ENCODE measurements at regions not wholly inside any gene's neighbourhood (a gene's known extent, or its start where the extent isn't known, plus 50 kb on each side); places are given as distances from the start of the nearest gene placed in this dataset.

GRCh38 chr14:85813040-85813439 is 283.1 kb downstream of the FLRT2 start:
- Histone ChIP-seq H3K4me1 (ENCODE audit: control insufficient read depth, insufficient read depth, low read length) (peaks cover 3% of the 10 kb centered on the region), H3K27ac (ENCODE audit: low read length) (no peak overlapping the region), H3K36me3 (ENCODE audit: control insufficient read depth, insufficient read depth, low read length) (no peaks in the 10 kb centered on the region), H3K27me3 (ENCODE audit: control insufficient read depth, insufficient read depth, low read length) (no peaks in the 10 kb centered on the region), H3K4me3 (ENCODE audit: low read length) (no peak overlapping the region), H3K9me3 (ENCODE audit: control insufficient read depth, insufficient read depth, low read length) (no peaks in the 10 kb centered on the region)
- Mint-ChIP-seq H3K9me3 (no peaks in the 10 kb centered on the region), H3K4me3 (no peak overlapping the region), H3K27me3 (ENCODE audit: low read depth in 2 of 2) (no peaks in the 10 kb centered on the region), H3K4me1 (peaks cover 21 to 23% of the 10 kb centered on the region in 2 donors), H3K36me3 (no peaks in the 10 kb centered on the region), H3K27ac (peak overlapping the region; percentile 14 to 19)
- intact Hi-C loops (cut with micrococcal nuclease) = no loop called here
- DNase-seq (no peak), ATAC-seq (peak in 1 of 3 donors; percentile 50)
- TF ChIP-seq, protein P1, sequence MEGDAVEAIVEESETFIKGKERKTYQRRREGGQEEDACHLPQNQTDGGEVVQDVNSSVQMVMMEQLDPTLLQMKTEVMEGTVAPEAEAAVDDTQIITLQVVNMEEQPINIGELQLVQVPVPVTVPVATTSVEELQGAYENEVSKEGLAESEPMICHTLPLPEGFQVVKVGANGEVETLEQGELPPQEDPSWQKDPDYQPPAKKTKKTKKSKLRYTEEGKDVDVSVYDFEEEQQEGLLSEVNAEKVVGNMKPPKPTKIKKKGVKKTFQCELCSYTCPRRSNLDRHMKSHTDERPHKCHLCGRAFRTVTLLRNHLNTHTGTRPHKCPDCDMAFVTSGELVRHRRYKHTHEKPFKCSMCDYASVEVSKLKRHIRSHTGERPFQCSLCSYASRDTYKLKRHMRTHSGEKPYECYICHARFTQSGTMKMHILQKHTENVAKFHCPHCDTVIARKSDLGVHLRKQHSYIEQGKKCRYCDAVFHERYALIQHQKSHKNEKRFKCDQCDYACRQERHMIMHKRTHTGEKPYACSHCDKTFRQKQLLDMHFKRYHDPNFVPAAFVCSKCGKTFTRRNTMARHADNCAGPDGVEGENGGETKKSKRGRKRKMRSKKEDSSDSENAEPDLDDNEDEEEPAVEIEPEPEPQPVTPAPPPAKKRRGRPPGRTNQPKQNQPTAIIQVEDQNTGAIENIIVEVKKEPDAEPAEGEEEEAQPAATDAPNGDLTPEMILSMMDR (IDR thresholded peaks at IDR 0.05) = no peak
- 4% methylated on average over 2 of the region's 2 CpGs for WGBS (ENCODE audit: insufficient coverage)

DNA sequence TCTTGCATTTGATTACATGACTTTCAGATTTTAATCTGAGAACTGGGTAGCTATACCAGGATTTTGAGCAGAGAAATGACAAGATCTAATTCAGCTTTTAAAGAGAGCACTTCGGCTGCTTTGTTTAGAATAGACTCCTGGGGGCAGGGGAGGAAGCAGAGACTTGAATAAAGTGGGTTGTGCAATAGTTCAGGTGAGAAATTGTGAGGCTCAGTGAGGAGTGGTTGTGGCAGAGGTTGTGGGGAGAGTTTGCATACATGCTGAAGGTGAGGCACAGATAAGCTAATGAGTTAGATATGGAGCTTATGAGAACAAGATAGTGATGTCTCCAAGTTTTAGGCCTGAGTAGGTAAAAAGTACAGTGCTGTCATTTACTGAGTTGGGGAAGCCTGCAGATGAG is 281.4 kb downstream of the FLRT2 start:
- Mint-ChIP-seq H3K27me3 (ENCODE audit: low read depth in 2 of 2) (no peaks in the 10 kb centered on the region), H3K36me3 (no peaks in the 10 kb centered on the region), H3K9me3 (peaks cover 4 to 9% of the 10 kb centered on the region in 2 donors), H3K4me3 (no peak overlapping the region), H3K4me1 (peaks cover 21 to 23% of the 10 kb centered on the region in 2 donors), H3K27ac (no peak overlapping the region)
- TF ChIP-seq, protein P1 (IDR thresholded peaks at IDR 0.05) = no peak
- no peaks in the 10 kb centered on the region for H3K27me3 ChIP-seq (ENCODE audit: control insufficient read depth, insufficient read depth, low read length)
- H3K9me3 ChIP-seq (ENCODE audit: control insufficient read depth, insufficient read depth, low read length) = no peaks in the 10 kb centered on the region
- H3K4me1 ChIP-seq (ENCODE audit: control insufficient read depth, insufficient read depth, low read length) = peaks cover 3% of the 10 kb centered on the region
- intact Hi-C loops (cut with micrococcal nuclease) = no loop called here
- no peak overlapping the region for H3K4me3 ChIP-seq (ENCODE audit: low read length)
- 23% methylated on average over 1 of the region's 1 CpG for WGBS (ENCODE audit: insufficient coverage)
- no peak for DNase-seq
- ATAC-seq = peak in 1 of 3 donors; percentile 54
- H3K27ac ChIP-seq (ENCODE audit: low read length) = no peak overlapping the region
- H3K36me3 ChIP-seq (ENCODE audit: control insufficient read depth, insufficient read depth, low read length) = no peaks in the 10 kb centered on the region

DNA sequence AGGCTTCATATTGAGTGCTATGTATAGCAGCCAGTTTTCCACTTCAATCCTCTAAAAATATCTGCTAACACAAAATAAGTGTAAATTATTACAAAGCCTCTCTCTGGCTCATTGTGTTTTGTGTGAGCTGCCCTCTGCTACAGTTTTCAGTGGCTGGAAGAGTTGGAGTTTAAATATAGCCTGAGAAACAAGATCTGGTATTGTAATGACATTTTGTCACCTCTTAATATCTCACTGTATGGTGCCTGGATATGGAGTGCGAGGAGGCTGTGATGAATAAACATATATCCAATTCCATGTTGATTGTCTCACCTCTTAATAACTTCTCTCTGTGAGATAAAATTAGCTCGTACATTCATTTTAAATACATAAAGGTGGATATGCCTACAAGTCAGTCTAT is 269.7 kb downstream of the FLRT2 start:
- ATAC-seq = no peak
- H3K27me3 Mint-ChIP-seq (ENCODE audit: low read depth in 2 of 2) = no peaks in the 10 kb centered on the region
- DNase-seq = no peak
- no peaks in the 10 kb centered on the region for H3K9me3 ChIP-seq (ENCODE audit: control insufficient read depth, insufficient read depth, low read length)
- H3K4me3 Mint-ChIP-seq = no peak overlapping the region
- H3K9me3 Mint-ChIP-seq = no peaks in the 10 kb centered on the region
- no peaks in the 10 kb centered on the region for H3K36me3 ChIP-seq (ENCODE audit: control insufficient read depth, insufficient read depth, low read length)
- H3K27ac ChIP-seq (ENCODE audit: low read length) = no peak overlapping the region
- no peak overlapping the region for H3K4me3 ChIP-seq (ENCODE audit: low read length)
- TF ChIP-seq, protein P1 (IDR thresholded peaks at IDR 0.05) = no peak
- H3K4me1 Mint-ChIP-seq = no peaks in the 10 kb centered on the region
- H3K27me3 ChIP-seq (ENCODE audit: control insufficient read depth, insufficient read depth, low read length) = no peaks in the 10 kb centered on the region
- intact Hi-C loops (cut with micrococcal nuclease) = no loop called here
- H3K4me1 ChIP-seq (ENCODE audit: control insufficient read depth, insufficient read depth, low read length) = no peaks in the 10 kb centered on the region
- no peak overlapping the region for H3K27ac Mint-ChIP-seq
- no CpG with 5 or more reads among the region's 2 CpGs for WGBS (ENCODE audit: insufficient coverage)
- no peaks in the 10 kb centered on the region for H3K36me3 Mint-ChIP-seq

GRCh38 chr14:85798856-85799255 is 268.9 kb downstream of the FLRT2 start:
- H3K27me3 ChIP-seq (ENCODE audit: control insufficient read depth, insufficient read depth, low read length) = no peaks in the 10 kb centered on the region
- 80% methylated on average over 5 of the region's 5 CpGs for WGBS (ENCODE audit: insufficient coverage)
- H3K36me3 ChIP-seq (ENCODE audit: control insufficient read depth, insufficient read depth, low read length) = no peaks in the 10 kb centered on the region
- H3K9me3 ChIP-seq (ENCODE audit: control insufficient read depth, insufficient read depth, low read length) = no peaks in the 10 kb centered on the region
- H3K27ac Mint-ChIP-seq = no peak overlapping the region
- no peak overlapping the region for H3K4me3 Mint-ChIP-seq
- H3K36me3 Mint-ChIP-seq = no peaks in the 10 kb centered on the region
- H3K4me1 Mint-ChIP-seq = no peaks in the 10 kb centered on the region
- TF ChIP-seq, protein P1 (IDR thresholded peaks at IDR 0.05) = no peak
- no peaks in the 10 kb centered on the region for H3K27me3 Mint-ChIP-seq (ENCODE audit: low read depth in 2 of 2)
- no peaks in the 10 kb centered on the region for H3K4me1 ChIP-seq (ENCODE audit: control insufficient read depth, insufficient read depth, low read length)
- no peak overlapping the region for H3K27ac ChIP-seq (ENCODE audit: low read length)
- H3K9me3 Mint-ChIP-seq = no peaks in the 10 kb centered on the region
- H3K4me3 ChIP-seq (ENCODE audit: low read length) = no peak overlapping the region
- DNase-seq = no peak
- no peak for ATAC-seq
- intact Hi-C loops (cut with micrococcal nuclease) = no loop called here
